CD4-positive, alpha-beta T cell treated with Interleukin-10 for 1 hour (primary cell): ENCODE measurements at regions not wholly inside any gene's neighbourhood (a gene's known extent, or its start where the extent isn't known, plus 50 kb on each side); places are given as distances from the start of the nearest gene placed in this dataset.

Experiments used
- DNase-seq: peaks from one replicate; pipeline ENCODE4 v3.0.0-alpha.2; 2020

DNA sequence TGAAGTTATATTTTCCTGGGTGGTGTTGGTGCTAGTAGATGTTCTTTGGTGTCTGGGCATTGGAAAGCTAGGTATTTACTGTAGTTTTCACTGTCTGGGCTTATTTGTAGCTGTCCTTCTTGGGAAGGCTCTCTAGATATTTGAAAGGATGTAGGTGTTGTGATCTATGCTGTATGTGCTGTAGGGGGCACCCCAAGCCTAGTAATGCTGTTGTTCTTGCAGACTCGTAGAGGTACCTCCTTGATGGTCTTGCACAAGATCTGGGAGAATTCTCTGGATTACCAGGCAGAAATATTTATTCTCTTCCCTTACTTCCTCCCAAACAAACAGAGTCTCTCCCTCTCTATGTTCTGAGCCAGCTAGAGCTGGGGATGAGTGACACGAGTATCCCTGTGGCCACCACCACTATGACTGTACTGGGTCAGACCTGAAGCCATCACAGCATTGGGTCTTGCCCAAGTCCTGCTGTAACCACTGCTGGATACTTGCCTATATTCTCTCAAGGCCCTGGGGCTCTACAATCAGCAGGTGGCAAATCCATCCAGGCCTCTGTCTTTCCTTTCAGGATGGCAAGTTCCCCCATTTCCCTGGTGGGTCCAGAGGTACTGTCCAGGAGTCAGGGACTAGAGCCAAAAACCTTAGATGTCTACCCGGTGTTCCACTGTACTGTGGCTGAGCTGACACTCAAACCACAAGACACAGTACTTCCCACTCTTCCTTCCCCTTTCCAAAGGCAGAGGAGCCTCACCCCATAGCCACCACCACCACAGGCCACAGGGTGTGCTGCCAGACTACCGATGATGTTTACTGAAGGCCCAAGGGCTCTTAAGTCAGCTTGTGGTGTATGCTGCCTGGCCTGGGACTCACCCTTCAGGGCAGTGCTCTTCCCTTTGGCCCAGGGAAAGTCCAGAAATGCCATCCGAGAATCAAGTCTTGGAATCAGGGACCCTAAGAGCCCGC lies 195.2 kb upstream of the DPPA4 start:
- peak; percentile 60 for DNase-seq

DNA sequence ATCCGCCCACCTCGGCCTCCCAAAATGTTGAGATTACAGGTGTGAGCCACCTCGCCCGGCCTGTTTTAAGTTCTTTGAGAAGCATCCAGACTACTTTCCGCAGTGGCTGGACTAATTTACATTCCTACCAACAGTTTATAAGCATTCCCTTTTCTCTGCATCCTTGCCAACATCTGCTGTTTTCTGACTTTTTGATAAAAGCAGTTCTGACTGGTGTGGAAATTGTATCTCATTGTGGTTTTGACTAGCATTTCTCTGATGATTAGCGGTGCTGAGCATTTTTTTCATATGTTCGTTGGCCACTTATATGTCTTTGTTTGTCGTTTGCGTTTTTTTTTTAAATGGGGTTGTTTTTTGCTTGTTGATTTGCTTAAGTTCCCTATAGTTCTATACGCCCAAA lies 208.4 kb upstream of the DPPA4 start:
- no peak for DNase-seq

DNA sequence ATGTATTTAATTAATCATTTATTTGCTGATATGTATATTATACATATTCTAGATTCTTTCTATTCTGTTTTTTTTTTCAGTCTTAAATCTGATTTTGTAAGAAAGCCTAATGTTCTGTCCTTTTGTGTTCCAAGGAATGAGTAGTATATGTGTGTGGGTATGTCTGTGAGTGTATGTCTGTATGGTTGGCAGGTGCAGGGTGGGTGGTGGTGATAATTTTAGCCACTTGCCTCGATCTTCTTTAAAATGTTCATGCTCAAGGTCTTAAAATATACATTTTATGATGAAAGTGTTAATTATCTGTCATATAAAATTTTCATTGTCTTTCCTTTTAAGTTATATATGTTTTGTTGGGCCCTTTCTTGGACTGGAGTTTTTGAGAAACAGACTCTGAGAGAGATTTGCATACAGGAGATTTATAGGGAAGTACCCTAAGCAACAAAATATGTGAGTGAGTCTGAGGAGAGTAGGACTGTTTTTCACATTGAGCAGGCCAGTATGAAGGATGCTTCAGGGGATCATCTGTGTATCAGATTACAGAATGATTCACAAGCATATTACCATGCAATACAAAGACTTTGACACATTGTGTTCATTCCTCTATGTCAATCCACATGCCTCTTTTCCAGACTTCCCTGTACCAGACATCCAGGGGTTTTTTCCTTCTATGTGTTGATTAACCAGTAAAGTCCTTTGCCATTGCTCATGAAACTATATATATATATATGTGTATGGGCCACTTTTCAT lies 211.0 kb upstream of the DPPA4 start:
- no peak for DNase-seq

DNA sequence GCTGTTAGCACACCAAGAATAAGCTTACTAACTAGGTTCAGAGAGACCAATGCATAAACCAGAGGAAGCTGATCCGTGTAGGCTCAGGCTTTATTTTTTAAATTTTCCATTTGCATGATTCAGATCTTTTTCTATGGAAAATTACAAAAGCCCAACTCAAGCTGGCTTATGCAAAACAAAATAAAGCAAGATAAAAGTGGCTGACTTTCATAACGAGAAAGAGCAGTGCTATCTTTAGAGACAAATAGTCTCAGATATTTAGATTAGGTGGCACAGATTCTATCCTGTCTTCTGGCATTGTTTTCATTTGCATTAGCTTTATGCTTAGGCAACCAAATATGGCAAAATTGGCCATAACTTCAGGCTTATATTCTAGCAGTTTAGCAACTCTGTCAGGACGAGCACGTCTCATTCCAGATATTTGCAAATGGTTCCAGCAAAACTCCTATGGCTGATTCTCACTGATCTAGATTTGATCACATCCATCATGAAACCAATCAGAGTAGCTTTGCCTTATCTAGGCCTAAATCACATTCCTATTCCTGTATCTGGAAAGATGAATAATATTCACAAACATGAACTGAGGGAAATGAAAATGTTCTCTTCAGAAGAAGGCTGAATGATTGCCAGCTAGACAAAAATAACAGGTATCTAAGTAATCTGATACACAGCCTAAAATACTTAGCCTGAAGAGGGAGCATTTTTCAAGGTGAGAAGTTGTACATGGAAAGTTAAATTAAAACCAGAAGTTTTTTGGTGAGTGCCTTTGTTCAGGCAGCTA lies 216.4 kb upstream of the DPPA4 start:
- DNase-seq, result no peak

DNA sequence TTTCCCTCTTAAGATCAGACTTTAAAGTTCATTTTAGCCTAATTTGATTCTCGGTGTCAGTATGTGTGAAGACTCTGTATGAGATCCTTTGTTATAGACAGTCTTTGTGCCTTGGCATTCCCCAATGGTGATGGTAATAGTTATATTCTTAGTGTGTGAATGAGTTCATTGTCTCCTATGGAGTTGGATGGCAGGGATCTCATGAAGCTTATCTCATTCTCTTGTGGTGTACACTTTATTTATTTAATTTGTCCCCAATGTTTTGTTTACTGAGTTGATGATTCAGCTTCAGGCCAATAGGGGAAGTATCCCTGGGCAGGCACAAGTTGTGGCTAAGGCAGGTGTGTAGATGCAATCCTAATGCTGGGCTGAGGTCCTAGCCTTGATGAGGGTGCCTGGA lies 222.0 kb upstream of the DPPA4 start:
- DNase-seq, result no peak

DNA sequence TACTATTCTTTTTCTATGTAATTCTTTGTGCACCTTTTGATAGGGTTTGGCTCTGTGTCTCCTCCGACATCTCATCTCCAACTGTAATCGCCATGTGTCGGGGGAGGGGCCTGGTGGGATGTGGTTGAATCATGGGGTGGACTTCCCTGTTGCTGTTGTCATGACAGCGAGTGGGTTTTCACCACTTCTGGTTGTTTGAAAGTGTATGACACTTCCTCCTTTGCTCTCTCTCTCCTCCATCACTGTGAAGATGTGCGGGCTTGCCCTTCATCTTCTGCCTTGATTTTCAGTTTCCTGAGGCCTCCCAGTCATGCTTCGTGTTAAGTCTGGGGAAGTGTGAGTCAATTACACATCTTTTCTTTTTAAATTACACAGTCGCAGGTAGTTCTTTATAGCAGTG lies 225.8 kb upstream of the DPPA4 start:
- DNase-seq, result peak; percentile 42

DNA sequence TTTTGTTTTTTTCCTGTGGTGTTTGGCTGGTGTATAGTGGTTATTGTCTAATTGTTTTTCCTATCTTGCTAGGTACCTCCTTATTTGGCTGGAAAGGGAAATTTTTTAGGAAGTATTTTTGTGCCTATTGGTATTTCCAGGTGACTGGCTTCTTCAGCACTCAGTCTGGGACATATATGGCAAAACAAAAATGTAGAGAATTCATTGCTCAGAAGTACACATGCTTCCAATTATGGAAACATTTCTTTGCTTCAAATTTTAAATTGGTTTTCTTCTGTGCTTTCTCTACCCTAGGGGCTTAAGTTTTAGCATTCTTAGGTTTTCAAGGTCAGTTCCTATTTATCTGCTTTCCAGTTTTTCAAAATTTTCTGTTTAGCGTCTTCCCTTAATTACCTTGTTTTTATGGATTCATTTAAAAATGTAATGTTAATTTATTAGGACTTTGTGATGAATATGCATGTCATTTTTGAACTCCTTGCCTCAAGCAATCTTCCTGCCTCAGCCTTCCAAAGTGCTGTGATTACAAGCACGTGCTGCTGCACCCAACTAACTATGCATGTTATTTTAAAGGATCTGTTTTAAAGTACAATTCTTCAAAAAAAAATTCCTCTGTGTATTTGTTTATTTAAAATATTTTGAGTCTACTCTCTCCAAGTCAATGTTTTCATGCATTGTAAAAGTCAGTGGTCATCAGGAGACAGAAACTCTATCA lies 231.9 kb upstream of the DPPA4 start:
- DNase-seq, result no peak

DNA sequence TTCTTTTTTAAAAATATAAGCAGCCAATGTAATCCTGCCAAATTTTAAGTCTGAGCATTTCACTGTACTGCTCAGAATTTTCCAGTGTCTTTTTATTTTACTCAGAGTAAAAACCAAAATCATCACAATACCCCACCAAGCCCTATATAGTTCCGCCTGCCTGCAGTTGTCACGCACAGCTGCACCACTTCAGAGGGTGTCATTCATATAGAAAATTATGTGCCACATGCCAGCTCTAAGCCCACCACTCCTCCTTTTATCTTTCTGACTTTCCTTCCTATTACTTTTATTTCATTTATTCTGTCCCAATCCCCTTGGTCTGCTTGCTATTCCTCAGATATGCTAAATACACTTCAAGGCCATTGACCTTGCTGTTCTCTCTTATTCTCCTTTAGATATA lies 233.1 kb upstream of the DPPA4 start:
- no peak for DNase-seq

DNA sequence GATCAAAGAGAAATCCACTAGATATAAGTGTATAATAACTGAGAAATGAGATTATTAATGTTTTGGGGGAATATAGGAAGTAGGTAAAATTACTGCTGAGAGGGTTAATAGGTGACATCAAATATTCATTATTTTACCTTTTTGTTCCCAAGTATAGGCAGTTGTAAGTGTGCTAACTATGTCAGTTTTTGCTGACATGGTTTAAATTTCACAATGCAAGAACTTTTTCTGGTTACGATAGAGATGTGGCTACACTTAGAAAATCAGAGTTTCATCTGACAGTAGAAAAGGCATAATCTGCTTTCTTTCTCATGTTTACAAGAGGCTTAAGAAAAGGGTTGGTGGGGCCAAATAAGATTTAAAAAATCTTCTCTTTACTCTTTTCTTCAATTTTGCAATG lies 235.0 kb upstream of the DPPA4 start:
- no peak for DNase-seq

DNA sequence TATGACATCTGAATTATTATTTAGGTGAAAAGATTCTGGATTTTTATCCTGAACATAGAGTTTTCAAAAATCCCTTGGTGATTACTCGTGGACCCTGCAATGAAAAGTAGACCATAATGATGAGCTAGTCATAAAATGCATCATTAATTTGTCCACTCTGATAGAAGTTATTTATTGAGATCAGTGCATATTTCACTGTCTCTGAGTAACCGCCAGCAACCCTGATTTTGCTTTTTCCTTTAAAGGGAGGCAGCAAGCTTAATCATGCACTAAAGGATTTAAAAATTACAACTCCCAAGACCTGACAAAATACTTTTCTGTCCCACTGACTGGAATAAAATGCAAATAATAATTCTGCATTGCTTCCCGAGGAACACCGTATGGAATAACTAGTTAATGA lies 259.6 kb upstream of the DPPA4 start:
- no peak for DNase-seq

DNA sequence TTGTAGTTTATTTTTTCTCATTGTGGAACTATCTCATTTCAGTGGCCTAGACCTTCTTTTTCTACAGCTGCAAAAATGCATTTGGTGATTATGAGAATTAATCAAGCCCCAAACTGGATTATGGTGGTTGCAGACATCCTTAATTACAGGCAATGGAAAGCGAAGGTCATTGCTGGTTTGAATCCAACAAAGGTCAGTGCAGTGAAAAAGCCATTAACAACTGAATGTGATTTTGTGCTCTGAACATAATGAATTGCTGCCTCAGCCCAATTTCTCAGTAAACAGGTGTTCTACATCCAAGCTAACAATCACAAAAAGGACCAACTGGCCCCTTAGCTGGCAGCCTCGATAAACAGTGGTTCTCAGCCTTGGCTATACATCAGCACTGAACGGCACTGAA lies 260.1 kb upstream of the DPPA4 start:
- DNase-seq, result no peak

DNA sequence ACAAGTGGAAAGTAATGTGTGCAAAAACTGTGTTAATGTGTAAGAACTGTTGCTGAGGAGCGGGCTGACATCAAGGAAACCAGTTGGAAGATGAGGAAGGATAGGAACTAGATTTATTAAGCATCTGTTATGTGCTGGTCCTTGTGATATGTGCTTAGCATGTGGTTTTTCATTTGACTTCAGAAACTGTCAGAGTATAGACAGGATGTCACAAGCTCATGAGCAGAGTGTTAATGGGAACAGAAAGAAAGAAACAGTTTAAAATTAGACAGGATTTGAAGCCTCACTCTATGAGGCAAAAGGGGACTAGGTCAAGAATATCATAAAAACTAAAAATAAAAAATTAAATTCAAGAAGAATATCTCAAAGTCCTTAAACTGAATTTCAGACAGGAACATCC lies 270.6 kb upstream of the DPPA4 start:
- DNase-seq, result no peak

DNA sequence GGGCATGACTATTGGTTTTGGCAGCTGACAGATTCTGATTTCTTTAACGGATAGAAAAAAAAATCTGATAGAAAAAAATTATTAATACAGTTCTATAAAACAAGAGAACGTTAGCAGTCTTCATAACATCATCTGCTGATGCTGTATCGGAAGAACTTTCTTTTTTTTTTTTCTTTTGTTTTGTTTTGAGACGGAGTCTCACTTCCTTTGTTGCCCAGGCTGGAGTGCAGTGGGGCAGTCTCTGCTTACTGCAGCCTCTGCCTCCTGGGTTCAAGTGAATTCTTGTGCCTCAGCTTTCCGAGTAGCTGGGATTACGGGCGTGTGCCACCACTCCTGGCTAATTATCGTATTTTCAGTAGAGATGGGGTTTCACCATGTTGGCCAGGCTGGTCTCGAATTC lies 271.2 kb upstream of the DPPA4 start:
- no peak for DNase-seq

DNA sequence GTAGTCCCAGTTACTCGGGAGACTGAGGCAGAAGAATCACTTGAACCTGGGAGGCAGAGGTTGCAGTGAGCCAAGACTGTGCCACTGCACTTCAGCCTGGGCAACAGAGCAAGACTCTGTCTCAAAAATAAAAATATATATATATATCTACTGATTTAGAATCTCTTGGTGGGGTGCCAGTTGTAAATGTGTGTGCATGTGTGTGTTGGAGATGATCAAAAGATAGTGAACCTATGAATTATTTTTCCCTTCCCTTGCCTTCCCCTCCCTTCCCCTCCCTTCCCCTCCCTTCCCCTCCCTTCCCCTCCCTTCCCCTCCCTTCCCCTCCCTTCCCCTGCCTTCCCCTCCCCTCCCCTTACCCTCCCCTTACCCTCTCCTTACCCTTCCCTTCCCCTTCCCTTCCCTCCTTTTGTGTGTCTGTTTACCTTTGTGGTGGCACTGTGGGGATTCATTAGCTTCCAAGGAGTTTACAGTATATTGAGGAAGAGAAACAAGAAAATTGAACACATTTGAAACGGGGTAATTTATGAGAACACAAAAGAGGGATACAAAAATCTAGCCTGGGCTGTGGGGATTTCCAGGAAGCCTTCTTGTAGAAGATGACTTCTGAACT lies 281.5 kb upstream of the DPPA4 start:
- no peak for DNase-seq

DNA sequence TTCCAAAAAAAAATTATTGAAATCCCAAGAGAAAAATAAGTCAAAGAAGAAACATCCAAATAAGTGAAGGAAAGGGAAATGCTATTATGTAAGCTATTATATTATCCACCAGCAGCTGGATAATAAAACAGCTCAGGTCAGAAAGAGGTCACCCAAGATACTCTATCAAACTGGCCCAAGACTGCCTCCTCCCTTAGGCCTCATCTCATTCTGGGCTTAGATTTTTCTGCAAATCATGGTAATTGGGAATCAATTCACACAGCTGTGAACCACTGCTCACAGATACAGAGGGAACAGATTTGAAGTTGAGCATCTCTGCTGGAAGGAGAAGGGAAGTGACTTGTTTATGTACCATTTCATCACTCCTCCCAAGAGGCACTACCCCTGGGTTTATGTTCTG lies 294.6 kb upstream of the DPPA4 start:
- no peak for DNase-seq

DNA sequence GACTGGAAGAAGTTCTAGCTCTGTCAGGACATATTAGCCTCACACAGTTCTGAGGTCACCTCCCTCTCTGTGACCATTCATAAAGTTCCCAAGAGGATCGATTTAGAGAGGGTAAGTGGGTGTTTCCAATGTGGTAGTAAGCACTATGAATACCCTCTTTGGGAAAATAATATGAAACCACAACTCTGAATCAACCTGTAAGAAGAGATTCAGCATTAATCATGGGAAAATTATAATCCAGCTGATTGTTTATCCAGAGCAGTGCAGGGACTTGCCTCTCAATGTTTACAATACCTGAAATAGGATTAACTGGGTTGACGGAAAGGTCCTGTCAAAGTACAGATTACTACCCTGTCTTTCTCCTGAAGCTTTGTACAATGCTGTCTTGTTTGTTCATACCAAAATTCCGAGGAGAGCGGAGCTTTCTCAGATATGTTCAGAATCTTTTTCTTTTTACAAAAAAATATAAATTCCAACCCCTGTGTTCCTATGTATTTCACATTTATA lies 302.9 kb upstream of the DPPA4 start:
- no peak for DNase-seq

DNA sequence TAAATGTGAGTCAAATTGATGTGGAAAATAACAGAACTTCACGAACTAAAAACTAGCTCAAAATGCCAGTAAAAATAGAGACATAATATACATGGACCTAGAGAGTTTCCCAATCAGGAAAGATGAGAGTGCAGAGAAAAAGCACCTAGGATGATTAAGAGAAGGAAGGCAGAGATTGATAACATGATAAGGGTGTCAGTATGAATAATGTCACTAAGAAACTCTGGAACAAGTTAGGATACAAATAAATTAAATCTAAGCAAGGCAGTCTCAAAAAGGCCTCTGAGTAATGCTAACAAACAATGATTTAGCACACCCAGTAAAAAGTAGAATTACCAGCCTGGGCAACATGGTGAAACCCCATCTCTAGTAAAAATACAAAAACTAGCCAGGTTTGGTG lies 304.7 kb upstream of the DPPA4 start:
- DNase-seq, result no peak

DNA sequence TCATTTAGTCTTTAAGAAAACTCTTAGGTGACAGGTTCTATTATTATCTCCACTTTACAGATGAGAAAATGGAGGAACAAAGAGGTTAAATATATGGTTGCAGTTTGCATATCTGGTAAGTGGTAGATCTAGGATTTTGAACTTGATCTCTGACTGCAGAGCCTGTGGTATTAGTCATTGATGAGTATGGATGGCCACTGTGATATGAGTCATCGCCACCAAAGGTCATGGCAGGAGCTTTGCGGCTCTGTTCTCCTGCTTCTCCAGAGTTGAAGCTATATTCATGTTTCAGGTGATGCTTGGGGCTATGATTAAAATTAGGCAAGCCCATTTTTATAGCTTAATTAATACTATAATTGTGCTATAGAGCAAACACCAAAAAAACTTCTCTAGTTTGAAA lies 306.2 kb upstream of the DPPA4 start:
- DNase-seq, result no peak

DNA sequence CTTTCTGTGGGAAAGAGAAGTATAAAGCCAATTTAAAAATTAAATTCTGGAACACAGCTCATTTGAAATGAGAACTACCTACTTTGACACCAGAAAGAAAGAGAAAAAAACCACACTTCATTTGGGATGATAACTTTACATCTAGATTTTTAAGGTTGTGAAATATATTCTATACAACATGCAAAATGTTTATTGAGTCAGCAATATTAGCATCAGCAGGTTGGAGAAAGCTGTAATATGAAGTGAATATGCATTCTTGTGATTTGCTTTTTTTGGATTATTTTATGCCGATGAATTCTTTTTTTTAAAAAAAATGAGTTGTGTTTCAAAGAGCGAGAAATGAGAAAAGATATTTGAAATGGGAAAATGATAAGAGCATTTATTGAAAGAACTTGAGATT lies 307.0 kb upstream of the DPPA4 start:
- no peak for DNase-seq

DNA sequence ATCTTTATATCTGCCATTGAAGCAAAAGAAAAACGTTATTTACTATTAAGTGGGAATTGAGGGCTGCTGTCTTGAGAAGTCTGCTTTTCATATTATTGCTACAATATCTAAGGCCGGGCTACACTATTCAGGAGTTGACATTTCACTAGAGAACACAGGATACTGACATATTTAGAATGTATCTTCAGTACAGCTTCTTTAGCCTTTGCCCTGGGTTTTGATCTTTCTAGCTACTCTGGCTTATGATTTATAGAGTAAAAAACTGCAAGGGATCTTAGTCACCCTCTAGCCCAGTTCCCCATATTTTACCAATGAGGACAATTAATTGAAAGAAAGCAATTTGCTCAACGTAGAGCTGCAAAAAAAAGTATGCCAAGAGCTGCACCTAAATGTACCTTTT lies 307.4 kb upstream of the DPPA4 start:
- no peak for DNase-seq

DNA sequence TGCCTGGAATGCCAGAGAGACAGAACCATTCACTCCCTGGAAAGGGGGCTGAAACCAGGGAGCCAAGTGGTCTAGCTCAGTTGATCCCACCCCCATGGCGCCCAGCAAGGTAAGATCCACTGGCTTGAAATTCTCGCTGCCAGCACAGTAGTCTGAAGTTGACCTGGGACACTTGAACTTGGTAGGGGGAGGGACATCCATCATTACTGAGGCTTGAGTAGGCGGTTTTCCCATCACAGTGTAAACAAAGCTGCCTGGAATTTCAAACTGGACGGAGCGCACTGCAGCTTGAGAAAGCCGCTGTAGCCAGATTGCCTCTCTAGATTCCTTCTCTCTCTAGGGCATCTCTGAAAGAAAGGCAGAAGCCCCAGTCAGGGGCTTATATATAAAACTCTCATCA lies 310.7 kb upstream of the DPPA4 start:
- no peak for DNase-seq

DNA sequence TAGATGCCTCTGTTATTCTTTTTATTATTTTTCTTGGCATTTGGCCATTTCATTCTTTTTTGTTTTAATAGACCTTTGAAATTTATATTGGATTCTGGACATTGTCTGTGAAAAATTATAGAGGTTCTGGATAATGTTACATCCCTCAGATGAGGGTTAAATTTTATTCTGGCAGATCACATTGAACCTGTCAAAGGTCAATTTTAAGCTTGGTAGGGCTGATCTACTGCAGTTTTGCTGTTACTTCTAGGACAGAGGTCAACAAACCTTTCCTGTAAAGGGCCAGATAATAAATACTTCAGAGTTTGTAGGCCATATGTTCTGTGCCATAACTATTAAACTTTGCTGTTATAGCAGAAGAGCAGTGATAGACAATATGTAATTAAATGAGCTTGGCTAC lies 318.9 kb upstream of the DPPA4 start:
- no peak for DNase-seq
